DMS114 treated with DMSO at 0.1 percent for 48 hours (cell line): ENCODE measurements at regions not wholly inside any gene's neighbourhood (a gene's known extent, or its start where the extent isn't known, plus 50 kb on each side); places are given as distances from the start of the nearest gene placed in this dataset.

Source experiments
- DNase-seq: peaks from one replicate; lab custom pipeline; 2025; ENCODE audit not compliant: unreplicated experiment; lab: John Stamatoyannopoulos, UW

DNA sequence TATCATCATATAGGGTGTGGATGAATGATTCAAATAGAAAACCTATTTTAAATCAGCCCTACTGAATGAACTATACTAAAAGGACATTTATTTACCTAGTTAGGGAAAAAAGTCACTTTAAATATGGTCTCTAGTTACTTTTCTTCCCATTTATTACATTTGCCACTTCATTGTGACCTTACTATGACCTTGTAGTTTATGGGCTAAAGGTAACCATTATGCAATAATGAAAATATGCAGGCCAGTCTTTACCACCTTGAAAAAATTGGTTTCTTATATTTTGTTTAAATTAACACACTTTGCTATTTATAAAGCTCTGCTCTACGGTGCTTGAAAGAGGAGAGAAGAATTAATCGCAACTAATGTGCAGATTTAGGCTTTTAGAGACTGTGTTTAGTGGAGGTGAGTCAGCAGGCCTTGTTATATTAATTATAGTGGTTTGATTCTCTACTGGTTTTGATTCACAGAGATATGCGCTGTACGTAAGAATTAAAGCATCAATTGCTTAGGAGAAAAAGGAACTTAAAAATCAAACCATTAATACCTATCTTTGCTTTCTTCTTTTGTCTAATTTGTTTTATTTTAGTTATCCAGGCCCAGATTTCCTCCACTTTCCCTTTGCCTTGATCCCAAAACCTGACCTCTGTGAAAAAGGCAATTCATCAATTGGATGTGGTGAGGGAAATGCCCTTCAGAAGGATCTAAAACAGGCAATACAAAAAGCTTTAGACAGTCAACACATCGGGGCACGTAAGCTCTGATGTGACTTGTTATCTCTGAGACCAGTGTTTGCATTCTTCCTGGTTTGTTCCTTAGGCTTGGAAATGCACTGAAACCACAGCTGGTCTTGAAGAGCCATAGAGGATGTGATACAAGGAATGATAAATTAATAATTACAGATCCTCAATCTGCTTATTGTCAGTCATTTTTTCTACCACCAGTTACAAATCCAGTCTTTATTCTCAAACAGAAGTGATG, 141.2 kb upstream of the HDAC9 start:
- no peak for DNase-seq

DNA sequence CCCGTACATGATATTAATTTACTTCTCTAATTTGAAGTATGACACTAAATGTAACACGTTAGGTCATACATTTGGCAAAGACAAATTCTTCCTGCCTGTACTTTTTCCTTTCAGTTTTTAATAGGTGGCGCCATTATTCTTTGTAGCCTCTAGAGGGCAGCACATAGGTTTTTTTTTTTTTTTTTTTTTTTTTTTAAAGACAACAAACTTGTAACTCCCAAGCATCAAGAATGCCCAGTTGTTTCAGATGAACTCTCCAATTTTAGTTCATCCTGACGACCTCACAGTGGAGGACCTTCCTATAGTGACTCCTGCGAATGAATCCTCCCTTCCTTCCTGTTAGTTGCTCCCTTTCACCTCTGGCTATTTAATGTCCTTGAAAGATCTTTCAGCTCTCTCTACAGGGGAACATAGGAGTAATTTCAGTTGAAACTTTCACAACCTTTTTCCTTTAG, 139.3 kb upstream of the HDAC9 start:
- DNase-seq, result peak; percentile 22

DNA sequence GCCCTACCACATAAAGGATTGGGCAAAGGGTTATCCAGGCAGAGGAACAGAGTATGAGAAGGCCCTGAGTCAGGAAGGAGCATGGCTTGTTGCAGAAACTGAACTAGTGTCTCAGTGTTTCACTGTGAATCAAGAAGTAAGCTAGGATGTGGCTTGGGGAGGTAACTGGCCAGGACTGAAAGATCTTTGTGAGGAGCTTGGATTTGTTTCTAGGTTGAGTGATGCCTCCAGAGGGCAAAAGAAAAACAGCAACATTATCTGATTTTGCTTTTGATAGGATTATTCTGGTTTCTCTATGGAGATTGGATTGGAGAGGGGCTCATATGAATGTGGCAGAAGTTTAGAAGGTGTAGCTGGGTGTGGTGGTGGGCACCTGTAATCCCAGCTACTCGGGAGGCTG, 137.9 kb upstream of the HDAC9 start:
- no peak for DNase-seq

DNA sequence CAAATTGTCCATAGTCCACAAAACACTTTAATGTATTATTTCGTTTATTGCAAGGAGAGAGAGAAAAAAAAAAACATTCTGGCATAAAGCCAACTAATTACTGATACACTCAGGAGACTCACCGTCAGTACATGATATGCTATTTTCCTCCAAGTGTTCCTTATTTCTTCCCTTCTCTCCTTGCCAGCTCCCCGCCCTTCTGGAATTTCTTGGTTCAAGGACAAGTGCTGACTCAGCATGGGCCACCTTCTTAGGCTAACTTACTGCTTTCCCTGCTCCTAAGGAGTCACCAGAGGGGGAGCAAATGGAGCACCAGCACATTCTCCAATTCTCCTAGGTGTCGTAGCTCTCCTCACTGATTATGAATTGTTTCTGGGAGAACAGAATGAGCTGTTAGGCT, 133.8 kb upstream of the HDAC9 start:
- no peak for DNase-seq

DNA sequence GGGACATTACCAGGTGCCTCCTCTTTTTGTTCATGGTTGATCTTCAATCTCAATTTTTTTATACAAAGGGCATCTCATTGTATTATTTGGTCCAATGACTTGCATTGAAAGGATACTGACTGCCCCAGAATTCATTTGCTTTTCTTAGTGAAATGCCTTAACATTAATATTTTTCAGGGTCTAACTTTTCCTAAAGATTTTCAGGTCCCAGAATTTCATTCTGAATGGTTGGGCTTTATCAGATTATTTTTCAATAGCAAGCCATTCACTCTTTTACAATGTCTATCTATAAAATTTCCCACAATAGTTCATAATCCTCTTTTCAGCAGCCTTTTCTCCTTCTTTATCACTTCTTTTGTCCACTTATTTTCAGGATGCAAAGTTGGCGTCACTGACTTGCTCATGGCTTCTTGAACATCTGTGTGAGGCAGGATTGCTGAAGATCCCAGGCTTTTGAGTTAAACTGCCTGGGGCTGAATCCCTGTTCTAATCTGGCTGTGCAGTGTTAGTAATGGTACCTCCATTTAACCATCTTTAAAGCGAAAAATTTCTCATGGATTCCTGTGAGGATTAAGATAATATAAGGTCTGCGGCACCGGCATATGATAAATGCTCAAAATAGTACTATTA, 131.7 kb upstream of the HDAC9 start:
- no peak for DNase-seq

DNA sequence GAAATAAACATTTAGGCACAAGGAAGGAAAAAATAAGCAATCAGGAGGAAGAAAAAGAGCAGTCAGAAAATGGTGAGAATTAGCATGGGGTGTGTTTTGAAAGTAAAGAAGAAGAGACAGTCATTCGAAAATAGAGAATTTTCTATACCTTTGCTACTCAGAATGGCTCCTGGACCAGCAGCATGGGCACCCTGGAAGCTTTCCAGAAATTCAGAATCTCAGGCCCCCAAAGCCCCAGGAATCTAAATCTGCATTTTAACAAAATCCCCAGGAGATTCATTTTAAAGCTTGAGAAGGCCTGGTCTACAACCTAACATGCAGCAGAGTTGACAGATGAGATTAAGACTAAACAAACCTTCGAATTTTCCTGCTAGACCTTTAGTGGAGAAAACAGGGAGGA, 131.2 kb upstream of the HDAC9 start:
- DNase-seq, result no peak

DNA sequence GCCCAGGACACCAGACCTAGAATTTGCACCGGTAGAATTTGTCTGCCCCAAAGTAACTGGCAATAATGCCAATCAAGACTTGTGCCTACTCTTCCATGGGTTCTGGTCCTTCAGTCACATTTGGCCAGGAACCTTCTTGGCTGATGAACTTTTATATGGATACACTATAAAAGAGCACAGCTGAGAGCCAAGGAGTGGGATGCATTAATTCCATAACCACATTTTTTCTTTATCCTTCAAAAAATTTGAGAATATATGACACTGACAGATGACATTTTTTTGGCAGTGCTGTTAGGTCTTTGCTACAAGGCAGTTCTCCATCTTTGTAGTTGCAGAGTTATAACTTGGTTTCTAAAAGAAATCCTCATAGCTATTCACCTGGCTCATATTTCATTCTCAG, 129.2 kb upstream of the HDAC9 start:
- DNase-seq, result no peak

DNA sequence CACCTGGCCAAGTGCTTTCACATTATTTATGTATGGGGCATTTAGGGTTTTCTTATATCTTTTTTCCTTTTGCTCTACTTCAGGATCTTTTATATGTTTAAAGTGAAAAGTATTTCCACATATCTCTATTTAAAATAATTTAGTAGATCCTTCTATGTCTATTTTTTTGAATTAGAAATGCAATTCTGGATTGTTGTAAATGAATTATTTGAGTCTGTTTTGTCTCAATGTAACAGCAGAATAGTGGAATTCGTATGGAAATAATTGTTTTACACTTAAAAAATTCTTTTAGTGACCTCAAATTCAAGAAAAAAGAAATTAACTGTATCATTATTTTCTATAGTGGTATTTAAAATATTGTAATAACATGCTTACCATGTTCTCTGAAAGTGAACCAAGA, 126.5 kb upstream of the HDAC9 start:
- DNase-seq, result no peak

DNA sequence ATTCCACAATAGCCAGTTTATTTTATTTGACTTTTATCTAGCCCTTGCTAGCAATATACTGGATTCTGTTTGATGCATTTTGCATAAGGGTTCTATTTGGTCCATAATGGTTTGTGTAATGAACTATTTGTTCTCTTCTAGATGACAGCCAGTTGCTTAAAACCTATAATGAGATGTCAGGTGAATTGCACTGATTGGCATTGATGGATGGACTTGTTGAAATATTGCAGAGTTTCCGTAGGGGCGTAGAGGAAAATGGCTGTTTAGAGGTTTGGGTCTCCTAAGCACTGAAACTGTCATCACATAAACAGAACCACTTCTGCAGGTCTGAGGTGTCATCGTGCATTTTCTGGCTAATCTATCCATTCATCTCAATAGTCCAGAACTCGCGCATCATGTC, 124.9 kb upstream of the HDAC9 start:
- DNase-seq, result no peak

DNA sequence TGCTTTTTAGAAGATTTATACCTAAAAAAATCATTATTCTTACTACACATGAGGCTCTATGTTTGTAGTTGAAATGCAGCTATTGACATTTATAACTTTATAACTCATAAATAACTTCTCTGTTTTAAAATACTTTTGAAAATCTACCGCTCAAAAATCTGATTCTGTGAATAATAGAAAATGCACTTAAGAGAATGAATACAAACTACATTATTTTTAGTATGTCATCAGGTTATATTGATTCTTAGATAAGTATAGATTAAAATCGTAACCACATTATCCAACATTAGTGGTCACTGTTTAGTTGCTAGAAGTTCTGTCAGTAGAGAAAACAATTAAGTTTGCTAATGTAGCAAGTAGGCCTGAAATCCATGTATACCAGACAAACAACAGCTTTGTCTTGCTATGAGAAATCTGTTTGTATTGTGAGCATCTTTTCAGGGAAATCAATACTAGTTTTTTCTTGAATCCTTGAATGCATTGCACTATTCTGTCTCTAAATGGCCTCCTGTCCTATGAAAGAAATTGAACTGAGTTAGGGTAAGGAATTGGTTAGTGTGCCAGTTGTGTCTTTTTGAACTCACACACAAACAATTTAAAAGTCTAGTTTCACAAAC, 116.5 kb upstream of the HDAC9 start:
- DNase-seq, result no peak

DNA sequence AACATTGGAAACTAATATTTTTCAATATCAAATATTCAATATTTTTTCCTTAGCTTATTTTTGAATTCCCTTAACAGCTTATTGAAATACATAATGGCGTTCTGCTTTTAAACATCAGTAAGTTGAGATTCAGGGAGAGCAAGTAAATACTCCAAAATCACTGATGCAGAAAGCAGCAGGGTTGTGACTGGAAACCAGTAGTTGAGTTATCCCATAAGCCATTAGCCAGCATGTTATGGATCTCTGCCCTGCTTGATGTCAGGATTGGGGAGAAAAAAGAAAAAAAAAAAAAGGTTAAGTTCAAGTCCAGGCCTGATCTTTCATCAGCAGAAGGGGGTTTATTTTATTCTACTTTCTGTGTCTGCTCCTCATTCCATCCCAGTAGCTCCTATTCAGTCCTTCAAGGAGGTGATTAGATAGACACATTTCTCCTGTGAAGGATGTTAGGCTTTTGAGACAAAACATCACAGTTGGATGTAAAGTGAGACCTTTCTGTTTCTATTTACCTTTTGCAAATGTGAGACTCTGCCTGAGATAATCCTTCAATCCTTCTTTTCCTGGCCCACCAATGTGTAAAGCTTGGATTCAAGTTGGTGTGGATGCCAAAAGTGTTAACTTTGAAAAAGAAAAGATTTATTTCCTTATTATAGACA, 110.9 kb upstream of the HDAC9 start:
- DNase-seq, result no peak

DNA sequence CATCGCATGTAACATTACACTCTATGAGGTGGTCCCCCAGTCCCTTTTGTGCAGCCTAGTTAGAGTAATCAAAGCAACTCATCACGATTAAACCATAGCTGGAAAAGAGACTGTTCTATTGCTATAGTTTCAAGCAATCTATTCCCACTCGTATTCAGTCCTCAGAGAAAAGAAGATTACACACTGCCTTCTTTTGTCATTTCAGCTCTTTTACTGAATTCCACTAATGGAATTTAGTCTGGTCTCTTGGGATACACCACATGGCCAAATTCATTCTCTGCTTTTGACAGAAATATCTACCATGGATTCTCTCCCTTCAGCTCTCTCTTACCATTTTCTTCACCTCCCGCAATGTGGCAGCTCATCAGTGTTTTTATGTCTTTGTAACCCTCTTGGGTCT, 108.9 kb upstream of the HDAC9 start:
- DNase-seq, result no peak

DNA sequence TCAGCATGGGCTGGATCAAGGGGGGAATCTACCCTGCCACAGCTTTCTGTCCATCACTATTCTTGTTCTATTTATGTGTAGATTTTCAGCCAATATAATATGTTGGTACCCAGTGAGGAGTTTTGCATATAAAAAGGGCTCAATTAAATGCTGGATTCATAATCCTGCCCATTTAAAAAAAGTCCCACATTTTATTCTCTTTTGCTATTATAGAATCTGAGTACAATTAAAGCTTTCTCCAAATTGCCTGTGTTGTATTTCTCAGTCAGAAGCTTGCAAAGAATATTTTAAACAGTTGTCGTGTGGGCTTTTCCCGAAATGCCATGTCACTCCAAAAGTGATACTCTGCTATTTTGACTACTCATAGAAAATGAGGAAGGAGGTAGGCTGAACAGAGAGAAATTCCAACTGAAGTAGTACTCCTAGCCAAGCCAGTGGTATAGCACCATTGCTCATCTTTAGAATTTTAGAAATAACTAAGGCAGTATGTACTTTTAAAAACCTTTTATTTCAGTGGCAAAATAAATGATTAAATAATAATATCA, 108.3 kb upstream of the HDAC9 start:
- no peak for DNase-seq

DNA sequence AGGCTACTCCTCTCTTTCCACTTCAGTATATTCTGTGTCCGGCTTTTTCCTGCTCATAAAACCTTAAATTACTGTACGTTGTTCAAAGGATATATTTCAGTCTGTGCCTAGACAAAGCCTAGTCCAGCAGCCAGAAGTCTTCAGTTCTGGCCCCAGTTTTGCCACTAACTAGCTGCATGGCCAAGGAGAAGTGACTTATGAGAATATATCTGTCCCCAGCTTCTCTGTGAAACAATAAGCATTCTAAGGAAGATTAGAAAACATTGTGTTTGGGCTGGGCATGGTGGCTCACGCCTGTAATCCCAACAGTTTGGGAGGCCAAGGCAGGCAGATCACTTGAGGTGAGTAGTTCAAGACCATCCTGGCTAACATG, 105.0 kb upstream of the HDAC9 start:
- no peak for DNase-seq

DNA sequence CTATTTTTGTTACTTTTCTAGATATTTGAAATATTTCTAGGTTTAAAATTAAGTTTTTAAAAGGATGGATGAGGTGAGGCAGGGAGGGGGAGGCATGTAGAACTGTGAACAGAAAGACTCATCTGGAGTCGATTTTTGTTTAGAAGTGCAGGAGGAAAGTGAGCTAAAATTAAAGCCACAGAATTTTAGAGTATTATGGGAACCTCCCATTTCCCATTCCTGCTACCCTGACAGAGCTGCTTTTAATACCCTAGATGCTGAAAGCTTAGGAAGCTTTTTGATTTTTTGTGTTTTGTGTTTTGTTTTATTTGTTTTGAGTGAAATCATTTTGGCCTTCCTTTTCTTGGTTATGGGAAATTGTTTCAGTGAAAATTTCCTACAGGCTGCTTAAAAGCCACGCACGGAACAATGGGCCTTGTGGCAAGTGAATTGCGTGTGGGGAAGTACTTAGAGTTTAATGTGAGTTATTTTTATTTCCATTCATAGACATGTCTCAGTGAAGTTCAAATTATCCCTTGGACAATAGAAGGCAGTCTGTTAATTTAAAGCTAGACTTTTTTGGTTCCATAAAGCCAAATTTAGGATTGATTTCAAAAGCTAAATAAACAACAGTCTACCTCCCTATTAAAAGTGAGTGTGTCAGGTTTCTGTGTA, 102.0 kb upstream of the HDAC9 start:
- no peak for DNase-seq

DNA sequence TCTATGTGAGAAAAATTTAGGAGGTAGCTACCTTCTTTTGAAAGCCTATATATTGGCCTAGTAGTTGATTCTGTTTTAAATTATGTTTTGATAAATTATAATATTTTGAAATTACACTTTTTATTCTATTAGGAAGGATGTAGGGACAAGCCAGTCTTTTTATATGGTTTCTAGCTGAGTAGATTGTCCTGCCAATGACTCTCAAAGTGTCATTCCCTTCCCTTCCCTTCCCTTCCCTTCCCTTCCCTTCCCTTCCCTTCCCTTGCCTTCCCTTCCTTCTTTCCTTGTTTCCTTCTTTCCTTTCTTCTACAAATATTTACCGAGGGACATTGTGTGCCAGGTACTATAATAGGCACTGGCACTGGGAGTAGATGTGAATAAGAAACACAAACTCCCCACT, 99.7 kb upstream of the HDAC9 start:
- DNase-seq, result no peak

DNA sequence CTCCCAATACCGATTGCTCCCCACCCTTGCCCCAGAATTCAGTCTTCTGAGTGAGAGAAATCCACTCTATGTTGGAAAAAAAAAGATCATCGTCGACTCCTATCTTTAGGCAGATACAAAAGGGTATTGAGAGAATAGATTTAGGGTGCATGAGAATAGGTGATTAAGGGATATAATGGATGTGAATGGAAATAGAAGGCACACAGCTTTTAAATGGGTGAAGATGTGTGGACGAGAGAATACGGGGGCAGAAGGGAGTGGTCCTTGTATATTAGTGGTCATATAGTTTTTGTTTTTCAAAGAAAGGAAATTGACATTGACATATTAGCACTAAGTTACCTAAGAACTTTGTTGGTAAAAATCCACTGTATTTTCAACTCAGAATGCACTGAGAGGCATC, 98.6 kb upstream of the HDAC9 start:
- DNase-seq, result no peak

DNA sequence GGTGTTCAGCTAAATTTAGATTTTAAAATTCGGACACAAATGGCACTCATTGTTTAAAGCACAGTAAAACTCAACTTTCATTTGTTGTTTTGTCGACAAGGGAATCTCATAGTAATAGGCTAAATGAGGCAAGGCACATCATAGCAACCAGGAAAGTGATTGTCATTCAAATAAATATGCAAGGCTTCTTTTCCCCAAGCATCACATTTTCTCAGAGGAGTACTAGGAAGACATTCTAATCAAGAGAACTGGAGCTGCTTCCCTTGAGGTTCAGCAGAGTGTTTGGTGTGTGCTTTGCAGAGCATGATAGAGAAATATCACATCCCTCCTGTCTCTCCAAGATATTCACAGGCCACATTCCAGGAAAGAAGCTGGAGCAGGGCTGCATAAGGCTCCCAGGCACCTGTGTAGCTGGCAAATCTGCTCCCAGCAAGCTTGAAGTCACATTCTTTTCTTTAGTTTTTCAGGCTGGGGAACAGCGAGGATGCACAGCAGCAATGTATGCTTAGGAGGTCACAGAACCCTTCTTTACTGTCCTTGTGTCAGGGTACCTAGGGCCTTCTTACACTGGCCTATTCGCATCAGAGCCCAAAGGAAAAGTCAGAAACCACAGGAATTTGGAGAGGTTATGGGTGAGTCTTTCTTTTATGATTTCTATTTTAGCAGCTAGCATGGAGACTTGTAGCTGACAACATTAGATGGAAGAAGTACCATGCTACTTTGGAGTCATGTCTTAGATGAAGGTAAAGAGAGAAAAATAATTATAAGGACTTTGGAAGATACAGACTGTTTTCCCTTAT, 95.9 kb upstream of the HDAC9 start:
- no peak for DNase-seq

DNA sequence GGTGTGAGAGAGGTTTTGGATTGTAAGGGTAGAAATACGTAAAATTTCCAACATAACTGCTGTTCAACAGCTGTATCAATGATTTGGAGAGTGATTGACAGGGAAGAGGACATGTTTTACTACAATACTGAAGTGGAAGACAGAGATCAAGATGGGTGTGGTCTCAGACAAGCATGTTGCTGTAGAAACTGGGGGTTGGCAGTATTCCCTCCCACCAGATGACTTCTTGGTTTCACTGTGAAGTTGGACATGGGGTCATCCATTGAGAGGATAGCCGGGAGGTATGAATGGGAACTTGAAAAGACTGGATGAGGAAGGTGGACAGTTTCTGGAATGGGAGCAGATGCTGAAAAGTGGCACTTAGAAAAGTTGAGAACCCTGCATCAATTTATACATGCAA, 95.3 kb upstream of the HDAC9 start:
- no peak for DNase-seq

DNA sequence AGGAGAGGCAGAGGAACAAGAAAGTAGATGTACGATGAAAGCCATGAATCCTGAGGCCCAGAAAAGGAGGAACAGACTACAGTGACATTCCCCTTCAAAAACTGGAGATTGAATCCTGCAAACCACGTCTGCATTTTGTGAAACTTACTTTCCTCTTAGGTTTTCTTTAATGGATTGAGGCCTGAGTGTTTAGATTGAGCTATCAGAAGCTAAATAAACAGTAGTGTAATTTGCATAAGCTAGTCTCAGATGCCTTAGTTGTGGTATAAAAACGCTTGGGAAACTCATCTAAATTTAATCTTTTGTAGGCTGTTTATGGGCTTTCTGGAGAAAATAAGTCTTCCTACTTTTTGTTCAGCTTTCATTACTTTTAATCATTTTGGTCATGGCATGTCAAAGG, 94.8 kb upstream of the HDAC9 start:
- no peak for DNase-seq
